NCI-H1105 (cell line): ENCODE measurements at regions not wholly inside any gene's neighbourhood (a gene's known extent, or its start where the extent isn't known, plus 50 kb on each side); places are given as distances from the start of the nearest gene placed in this dataset.

ENCODE experiments used
- DNase-seq: peaks from one replicate; lab custom pipeline; 2025; lab: John Stamatoyannopoulos, UW

DNA sequence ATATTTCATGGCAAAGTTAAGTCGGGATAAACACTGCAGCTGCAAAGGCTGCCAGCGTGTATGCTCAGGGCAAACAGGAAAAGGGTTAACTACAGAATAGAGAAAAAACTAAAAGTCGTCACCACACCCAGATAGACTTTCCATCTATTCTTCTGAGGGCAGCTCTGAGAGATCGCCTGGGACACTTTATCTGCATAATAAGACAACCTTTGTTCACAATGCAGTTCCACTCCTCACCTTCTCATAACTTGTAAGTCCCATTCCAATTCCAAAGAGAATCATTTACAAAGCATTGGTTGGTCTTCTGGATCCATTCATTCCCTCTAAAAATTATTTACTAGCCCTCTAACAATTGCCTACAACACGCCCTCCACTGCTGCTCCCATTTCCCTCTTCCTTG lies 437.4 kb downstream of the RND3 start:
- DNase-seq: no peak

- DNase-seq: no peak
Measured at GRCh38 chr2:150047620-150048222, 439.7 kb downstream of the RND3 start.

DNA sequence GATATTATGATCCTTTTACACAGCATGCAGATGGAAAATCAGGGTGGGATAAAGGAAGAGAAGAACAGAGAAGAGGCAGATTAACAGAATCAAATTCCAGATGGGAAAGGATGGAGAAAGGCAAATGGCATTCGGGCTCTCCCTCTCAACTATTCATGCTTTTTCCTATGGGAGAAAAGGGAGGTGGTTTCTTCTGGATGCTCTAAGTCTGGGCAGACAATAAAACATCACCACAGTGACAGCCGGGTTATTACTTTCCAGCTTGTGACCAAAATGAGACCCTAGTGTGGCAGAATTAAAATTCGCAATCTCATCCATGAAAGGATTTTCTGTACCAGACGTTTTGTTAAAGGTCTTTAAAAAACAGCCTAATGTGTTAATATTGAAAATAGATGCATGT lies 440.7 kb downstream of the RND3 start:
- no peak for DNase-seq

GRCh38 chr2:150046211-150046610 lies 441.3 kb downstream of the RND3 start:
- no peak for DNase-seq

- no peak for DNase-seq
Measured at GRCh38 chr2:150045601-150046000, 441.9 kb downstream of the RND3 start.

- no peak for DNase-seq
Measured at GRCh38 chr2:150043172-150043500, 444.3 kb downstream of the RND3 start.

- no peak for DNase-seq
Measured at GRCh38 chr2:150042500-150043171, 444.8 kb downstream of the RND3 start.

GRCh38 chr2:150041722-150042425 lies 445.6 kb downstream of the RND3 start:
- DNase-seq: no peak

DNA sequence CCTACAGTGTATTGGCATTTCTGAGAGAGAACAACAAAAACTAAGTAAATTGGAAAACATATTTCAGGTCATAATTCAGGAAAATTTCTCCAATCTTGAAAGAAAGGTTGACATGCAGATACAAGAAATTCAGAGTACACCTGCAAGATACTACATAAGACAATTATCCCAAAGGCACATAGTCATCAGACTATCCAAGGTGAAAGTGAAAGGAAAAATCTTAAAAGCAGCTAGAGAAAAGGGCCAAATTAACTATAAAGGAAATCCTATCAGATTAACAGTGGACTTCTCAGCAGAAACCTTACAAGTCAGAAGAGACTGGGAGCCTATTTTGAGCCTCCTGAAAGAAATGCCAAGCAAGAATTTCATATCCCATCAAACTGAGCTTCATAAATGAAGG lies 449.0 kb upstream of the MMADHC start:
- DNase-seq: no peak

- DNase-seq: no peak
Measured at GRCh38 chr2:150034665-150035064, 447.1 kb upstream of the MMADHC start.

DNA sequence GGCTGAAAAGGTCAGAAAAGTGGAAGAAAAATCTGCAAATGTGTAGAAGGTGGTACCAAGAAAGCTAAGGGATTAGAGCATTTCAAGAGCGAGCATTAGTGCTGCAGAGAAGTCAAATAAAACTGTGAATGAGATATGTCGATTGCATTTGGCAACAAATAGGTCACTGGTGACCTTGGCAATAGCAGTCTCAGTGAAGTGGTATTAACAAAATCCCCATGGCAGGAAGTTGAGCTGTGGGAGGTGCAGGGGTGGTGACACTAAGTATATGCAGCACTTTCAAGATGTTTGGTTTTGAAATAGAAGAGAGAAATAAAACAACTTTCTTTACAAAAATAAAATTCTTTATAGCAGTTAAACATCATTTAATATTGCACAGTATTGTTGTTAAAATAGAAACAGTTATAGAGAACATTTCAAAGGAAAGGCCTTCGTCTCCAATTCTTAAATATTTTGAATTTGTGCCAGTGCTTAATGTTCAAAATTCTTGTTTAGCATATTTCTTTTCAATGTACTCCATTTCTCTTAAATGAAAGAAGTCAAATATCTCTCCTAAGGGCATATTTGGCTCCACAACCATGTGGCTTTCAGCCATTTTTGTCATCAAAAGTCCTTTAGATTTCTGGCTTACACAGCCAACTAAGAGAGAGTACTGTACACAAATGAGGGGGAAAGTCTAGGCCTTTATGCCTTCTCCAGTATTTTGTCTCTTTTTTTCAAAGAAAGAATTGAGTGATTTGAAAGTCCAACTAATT lies 443.0 kb upstream of the MMADHC start:
- no peak for DNase-seq

DNA sequence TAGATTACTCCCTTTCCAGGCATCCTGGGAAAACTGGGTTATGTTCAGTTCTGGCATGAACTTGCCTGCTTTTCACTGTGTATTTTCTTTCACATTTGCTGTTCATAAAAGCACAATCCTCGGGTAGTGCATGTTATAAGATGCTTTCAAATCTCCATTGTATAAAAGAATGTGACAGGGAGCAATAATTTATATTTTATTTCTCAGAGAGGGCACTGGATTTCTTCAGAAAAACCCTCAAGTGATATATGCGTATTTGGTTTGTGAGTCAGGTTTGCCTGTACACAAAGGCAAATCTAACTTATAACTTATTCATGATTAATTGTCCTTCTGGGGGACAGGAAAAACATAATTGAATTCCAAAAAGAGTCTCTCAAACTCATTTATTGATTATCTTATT lies 440.7 kb upstream of the MMADHC start:
- no peak for DNase-seq

- DNase-seq: no peak
Measured at GRCh38 chr2:150027164-150027563, 439.6 kb upstream of the MMADHC start.

- no peak for DNase-seq
Measured at GRCh38 chr2:150023663-150024062, 436.1 kb upstream of the MMADHC start.

DNA sequence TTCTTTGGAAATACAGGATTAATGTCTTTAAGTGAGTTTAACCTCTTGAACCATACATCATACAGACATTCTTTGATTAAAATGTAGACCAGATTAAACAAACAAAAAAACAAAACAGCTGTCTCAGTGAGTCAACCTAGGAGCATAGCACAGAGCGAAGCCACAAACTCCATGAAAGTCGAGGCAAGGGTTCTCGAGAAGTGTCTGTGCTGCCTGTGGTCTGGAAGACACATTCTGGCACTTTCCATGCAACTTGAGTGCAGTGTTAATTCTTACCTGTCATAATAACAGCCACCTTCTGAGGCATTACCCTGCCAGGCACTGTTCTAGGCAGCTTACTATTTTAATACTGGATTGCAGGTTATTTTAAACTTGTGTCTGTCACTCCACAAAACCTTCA lies 435.5 kb upstream of the MMADHC start:
- no peak for DNase-seq

DNA sequence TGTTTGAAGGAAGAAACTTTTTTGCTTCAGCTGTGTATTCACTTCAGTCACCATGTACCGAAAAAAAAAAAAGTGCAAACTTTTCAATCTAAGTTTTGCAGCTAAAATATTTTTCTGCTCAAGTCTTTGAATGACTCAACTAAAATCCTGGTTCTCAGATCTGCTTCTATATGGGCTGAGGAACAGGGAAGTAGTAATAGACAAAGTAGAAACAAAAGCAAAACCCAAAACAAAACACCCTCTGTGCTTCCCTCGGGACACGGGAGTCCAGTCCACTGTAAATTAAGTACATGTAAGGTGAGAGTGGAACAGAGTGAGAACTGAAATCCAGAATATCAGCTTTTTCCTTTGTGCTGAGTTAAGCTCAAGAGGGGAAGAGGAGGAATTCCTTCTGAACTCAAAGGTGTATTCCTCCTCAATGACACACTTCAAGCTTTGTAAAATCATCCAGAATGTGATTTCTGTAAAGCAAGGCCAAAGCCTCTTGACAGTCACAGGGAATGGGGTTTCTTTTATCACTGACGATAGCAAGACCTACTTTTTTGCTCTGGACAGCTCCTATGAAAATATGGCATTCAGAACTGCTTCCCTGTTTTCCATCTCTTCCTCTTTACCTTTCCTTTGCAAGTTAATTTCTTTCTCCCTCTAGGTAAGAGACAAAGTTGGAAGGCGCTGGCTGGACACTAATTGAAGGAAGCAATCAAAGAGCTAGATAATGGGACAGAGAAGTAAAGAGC lies 433.5 kb upstream of the MMADHC start:
- DNase-seq: no peak

DNA sequence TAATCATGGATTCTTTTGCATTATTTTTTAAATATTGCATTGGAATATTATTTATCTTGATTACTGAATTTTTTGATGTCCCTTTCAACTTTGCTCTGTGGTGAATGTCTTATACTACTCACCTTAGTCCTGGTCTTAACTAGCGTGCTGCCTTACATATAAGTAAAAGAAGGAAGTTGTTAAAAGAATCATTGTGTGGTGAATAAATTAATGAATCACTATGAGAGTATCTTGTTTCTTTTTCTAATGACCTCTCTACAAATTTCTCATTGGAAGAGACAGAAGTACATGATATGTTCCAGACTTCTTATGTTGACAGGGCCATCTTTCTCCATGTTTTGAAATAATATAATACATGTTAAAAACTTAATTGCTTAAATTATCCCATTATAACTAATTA lies 432.6 kb upstream of the MMADHC start:
- no peak for DNase-seq

DNA sequence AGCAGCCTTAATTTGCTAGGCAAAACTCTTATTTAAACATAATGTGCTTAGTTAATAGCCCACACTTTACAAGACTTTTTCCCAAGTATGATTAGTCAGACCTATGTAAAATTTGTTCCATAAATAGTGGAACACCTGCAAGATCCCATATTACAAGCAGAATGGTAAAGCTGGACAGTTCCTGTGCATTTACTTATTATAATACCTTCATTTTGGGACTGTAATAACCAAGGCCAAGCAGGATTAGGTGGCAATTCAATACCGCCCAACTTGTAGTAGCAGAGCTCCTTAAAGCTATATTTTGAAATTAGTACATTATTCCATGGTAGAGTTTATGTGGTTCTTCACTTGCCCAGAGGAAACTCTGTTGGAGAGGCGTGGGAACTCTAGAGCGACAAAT lies 431.5 kb upstream of the MMADHC start:
- no peak for DNase-seq

DNA sequence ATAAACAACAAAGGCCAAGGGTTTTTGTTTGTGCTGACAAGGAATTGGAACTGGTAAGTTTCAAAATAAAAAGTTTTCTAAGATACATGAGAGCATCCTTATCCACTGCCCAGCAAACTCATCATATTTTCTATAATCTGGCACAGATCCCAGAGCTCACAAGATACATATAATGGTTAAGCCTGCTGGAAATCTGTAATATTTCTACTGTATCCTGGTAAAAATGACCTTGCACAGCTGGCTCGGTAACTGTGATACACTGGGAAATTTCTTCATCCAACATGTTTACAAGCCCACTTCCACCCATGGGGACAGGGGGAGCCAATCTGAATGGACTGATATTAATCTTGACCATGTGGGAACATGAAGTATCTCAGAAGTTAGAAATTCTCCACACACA lies 425.4 kb upstream of the MMADHC start:
- no peak for DNase-seq

- DNase-seq: no peak
Measured at GRCh38 chr2:150011161-150011730, 423.7 kb upstream of the MMADHC start.

- DNase-seq: no peak
Measured at GRCh38 chr2:150008901-150009300, 421.3 kb upstream of the MMADHC start.
